ENCODE measurements at regions not wholly inside any gene's neighbourhood (a gene's known extent, or its start where the extent isn't known, plus 50 kb on each side); places are given as distances from the start of the nearest gene placed in this dataset.

- no peak for DNase-seq
Observed at GRCh38 chr1:36675931-36676562, 193.3 kb upstream of the CSF3R start.

GRCh38 chr1:36675106-36675505, 192.4 kb upstream of the CSF3R start:
- DNase-seq = no peak

GRCh38 chr1:36673202-36673601, 190.5 kb upstream of the CSF3R start:
- no peak for DNase-seq

GRCh38 chr1:36669262-36669661, 186.5 kb upstream of the CSF3R start:
- DNase-seq = no peak

GRCh38 chr1:36667836-36668235, 185.1 kb upstream of the CSF3R start:
- DNase-seq = no peak

- no peak for DNase-seq
Observed at GRCh38 chr1:36667256-36667655, 184.5 kb upstream of the CSF3R start.

GRCh38 chr1:36665478-36666080, 182.9 kb upstream of the CSF3R start:
- DNase-seq = no peak

- no peak for DNase-seq
Observed at GRCh38 chr1:36664571-36665287, 182.0 kb upstream of the CSF3R start.

GRCh38 chr1:36663772-36664430, 181.2 kb upstream of the CSF3R start:
- DNase-seq = no peak

- no peak for DNase-seq
Observed at GRCh38 chr1:36658838-36659237, 176.1 kb upstream of the CSF3R start.

- DNase-seq = no peak
Observed at GRCh38 chr1:36657826-36658225, 175.1 kb upstream of the CSF3R start.

GRCh38 chr1:36656838-36657237, 174.1 kb upstream of the CSF3R start:
- no peak for DNase-seq

- DNase-seq = no peak
Observed at GRCh38 chr1:36656271-36656670, 173.6 kb upstream of the CSF3R start.

GRCh38 chr1:36654586-36654985, 171.9 kb upstream of the CSF3R start:
- DNase-seq = no peak

- no peak for DNase-seq
Observed at GRCh38 chr1:36653850-36654249, 171.1 kb upstream of the CSF3R start.

- DNase-seq = no peak
Observed at GRCh38 chr1:36652586-36652985, 169.9 kb upstream of the CSF3R start.

- DNase-seq = no peak
Observed at GRCh38 chr1:36652011-36652410, 169.3 kb upstream of the CSF3R start.

GRCh38 chr1:36651176-36651910, 168.6 kb upstream of the CSF3R start:
- no peak for DNase-seq

- DNase-seq = peak; percentile 23
Observed at GRCh38 chr1:36650200-36651065, 167.7 kb upstream of the CSF3R start.

GRCh38 chr1:36645867-36646266, 163.2 kb upstream of the CSF3R start:
- DNase-seq = no peak

- no peak for DNase-seq
Observed at GRCh38 chr1:36644556-36644955, 161.8 kb upstream of the CSF3R start.
